ENCODE measurements at regions not wholly inside any gene's neighbourhood (a gene's known extent, or its start where the extent isn't known, plus 50 kb on each side); places are given as distances from the start of the nearest gene placed in this dataset.

DNA sequence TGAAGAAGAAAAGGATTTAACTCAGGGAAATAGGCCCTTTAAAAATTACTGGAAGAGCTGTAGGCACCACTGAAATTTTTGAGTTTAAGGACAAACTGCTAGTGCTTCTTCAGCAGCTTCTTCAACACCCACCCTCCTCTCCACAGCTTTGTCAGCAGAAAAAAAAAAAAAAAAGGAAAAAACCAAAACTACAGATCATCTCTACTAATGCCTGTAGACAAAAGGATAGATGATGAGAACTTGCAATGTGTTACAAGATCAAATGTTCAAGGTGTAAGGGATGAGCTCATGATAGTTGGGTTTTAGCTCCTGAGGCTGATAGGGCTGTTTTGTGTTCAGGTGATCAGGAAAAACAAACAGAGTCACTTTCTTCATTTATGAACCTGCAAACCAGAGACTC, 55.2 kb upstream of the PREP start:
- in situ Hi-C loops (cut with HindIII; ENCODE audit: low sequenced_read_pairs): no loop called here
- DNase-seq (ENCODE audit: low read depth): no peak
- no peak for TF ChIP-seq CTCF (IDR thresholded peaks at IDR 0.05; ENCODE audit: low read depth, low read length, missing control alignments)
- no peak overlapping the region for H3K4me3 ChIP-seq (ENCODE audit: low read depth, low read length)

GRCh38 chr6:105453968-105454367, 51.1 kb upstream of the PREP start:
- in situ Hi-C loops (cut with HindIII; ENCODE audit: low sequenced_read_pairs): no loop called here
- TF ChIP-seq CTCF (IDR thresholded peaks at IDR 0.05; ENCODE audit: low read depth, low read length, missing control alignments): no peak
- DNase-seq (ENCODE audit: low read depth): no peak

DNA sequence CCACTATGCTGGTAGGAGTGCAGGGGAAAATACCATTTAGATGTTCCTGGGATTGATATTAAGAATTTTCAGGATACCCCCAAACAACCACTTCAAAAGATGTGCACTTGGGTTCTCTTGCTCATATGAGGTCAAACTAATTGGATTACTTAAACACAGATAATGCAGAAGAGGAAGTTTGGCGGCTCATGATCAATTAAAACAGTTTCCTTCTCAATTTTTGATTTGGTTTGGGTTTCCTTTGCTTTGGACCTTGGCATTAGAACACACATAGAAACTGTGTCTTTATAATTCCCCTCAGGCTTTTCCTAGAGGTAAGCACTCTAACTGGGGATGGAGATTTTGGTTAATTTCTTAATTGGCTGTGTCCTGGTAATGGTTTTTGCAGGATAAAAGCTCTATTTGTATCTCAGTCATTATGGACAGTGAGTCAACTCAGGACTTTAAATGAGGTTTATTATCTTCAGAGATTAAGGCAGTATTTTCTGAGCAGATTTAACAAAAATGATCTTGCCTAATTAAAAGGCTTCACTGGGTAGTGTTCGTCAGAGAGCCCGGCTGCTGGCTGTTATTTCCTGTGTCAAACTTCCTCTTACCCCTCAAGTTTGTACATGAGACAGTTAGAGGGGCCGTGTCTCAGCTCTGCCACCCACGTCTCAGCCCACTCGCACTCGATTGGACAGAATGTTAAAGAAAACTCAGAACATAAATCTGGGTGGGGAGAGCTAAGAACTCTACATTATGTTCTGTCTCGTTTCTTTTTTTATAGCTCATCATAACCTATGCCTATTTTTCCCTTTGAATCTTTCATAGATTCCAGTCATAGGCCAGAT, 50.3 kb upstream of the PREP start:
- in situ Hi-C loops (cut with HindIII; ENCODE audit: low sequenced_read_pairs): no loop called here
- no peak for DNase-seq (ENCODE audit: low read depth)
- no peak for TF ChIP-seq CTCF (IDR thresholded peaks at IDR 0.05; ENCODE audit: low read depth, low read length, missing control alignments)
- H3K4me3 ChIP-seq (ENCODE audit: low read depth, low read length): no peak overlapping the region

More at GRCh38 chr6:105453968-105454367, 51.1 kb upstream of the PREP start:
- H3K4me3 ChIP-seq (ENCODE audit: low read depth, low read length): no peak overlapping the region
